NCI-H1092 treated with DMSO at 0.1 percent for 48 hours (cell line): ENCODE measurements at regions not wholly inside any gene's neighbourhood (a gene's known extent, or its start where the extent isn't known, plus 50 kb on each side); places are given as distances from the start of the nearest gene placed in this dataset.

Experiments
- DNase-seq: peaks from one replicate; lab custom pipeline; 2025; lab: John Stamatoyannopoulos, UW

GRCh38 chr14:87109271-87109670, 883.7 kb downstream of the GALC start:
- no peak for DNase-seq

- no peak for DNase-seq
Observed at GRCh38 chr14:87108726-87109125, 884.3 kb downstream of the GALC start.

GRCh38 chr14:87102811-87103378, 890.1 kb downstream of the GALC start:
- no peak for DNase-seq

GRCh38 chr14:87097015-87097414, 896.0 kb downstream of the GALC start:
- DNase-seq, result no peak

GRCh38 chr14:87094913-87095312, 898.1 kb downstream of the GALC start:
- no peak for DNase-seq

- no peak for DNase-seq
Observed at GRCh38 chr14:87088588-87088987, 904.4 kb downstream of the GALC start.

GRCh38 chr14:87087881-87088280, 905.1 kb downstream of the GALC start:
- DNase-seq, result no peak

- DNase-seq, result no peak
Observed at GRCh38 chr14:87084908-87085307, 908.1 kb downstream of the GALC start.

GRCh38 chr14:87082917-87083316, 910.1 kb downstream of the GALC start:
- DNase-seq, result no peak

- DNase-seq, result no peak
Observed at GRCh38 chr14:87081004-87081403, 912.0 kb downstream of the GALC start.

GRCh38 chr14:87080146-87080545, 912.8 kb downstream of the GALC start:
- no peak for DNase-seq

GRCh38 chr14:87079416-87079815, 913.6 kb downstream of the GALC start:
- DNase-seq, result peak; percentile 88

GRCh38 chr14:87076922-87077321, 916.1 kb downstream of the GALC start:
- DNase-seq, result no peak

- DNase-seq, result no peak
Observed at GRCh38 chr14:87076146-87076545, 916.8 kb downstream of the GALC start.

GRCh38 chr14:87073880-87074570, 919.0 kb downstream of the GALC start:
- DNase-seq, result no peak

- no peak for DNase-seq
Observed at GRCh38 chr14:87067591-87067990, 925.4 kb downstream of the GALC start.

GRCh38 chr14:87067061-87067460, 925.9 kb downstream of the GALC start:
- no peak for DNase-seq

- DNase-seq, result no peak
Observed at GRCh38 chr14:87066221-87066817, 926.7 kb downstream of the GALC start.

GRCh38 chr14:87065366-87065765, 927.6 kb downstream of the GALC start:
- no peak for DNase-seq

- DNase-seq, result no peak
Observed at GRCh38 chr14:87063181-87063580, 929.8 kb downstream of the GALC start.

- DNase-seq, result no peak
Observed at GRCh38 chr14:87060405-87060804, 932.6 kb downstream of the GALC start.

GRCh38 chr14:87059060-87059839, 933.7 kb downstream of the GALC start:
- DNase-seq, result no peak

- DNase-seq, result no peak
Observed at GRCh38 chr14:87055007-87055406, 938.0 kb downstream of the GALC start.
